NT2/D1 (cell line): ENCODE measurements at regions not wholly inside any gene's neighbourhood (a gene's known extent, or its start where the extent isn't known, plus 50 kb on each side); places are given as distances from the start of the nearest gene placed in this dataset.

Experiments
- YY1 ChIP-seq: IDR thresholded peaks from 2 replicates; pipeline ENCODE4 v1.6.1; 2011; ENCODE audit not compliant: insufficient read length, insufficient read depth
- ZNF274 ChIP-seq: IDR thresholded peaks from 2 replicates; pipeline ENCODE4 v1.6.1; 2011; ENCODE audit warnings: mild to moderate bottlenecking, low read depth, low read length

DNA sequence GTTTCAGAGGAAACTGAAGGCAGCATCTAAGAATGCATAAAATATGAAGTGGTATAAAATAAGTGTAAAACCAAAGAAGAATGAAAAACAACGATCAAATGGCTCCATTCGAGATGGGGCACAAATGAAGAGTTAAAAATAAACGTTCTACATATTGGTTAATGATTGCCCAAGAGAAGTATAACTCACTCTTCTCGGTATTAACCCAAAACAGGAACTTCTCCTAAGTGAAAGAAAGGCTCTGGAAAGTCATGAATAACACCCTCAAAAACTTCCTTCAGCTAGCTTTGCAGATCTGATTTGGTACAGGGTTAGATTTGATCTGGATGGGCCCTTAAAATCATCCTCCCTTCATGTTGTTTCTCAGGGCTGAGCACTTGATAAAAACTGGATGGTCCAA, 94.3 kb upstream of the ADO start:
- TF ChIP-seq ZNF274 (no peak), YY1 (no peak)
